ENCODE measurements at regions not wholly inside any gene's neighbourhood (a gene's known extent, or its start where the extent isn't known, plus 50 kb on each side); places are given as distances from the start of the nearest gene placed in this dataset.
"Not testable (repeated sequence)": the region's sequence is repeated elsewhere in the genome, so short reads cannot be mapped to it uniquely, and the experiment has no call there.

DNA sequence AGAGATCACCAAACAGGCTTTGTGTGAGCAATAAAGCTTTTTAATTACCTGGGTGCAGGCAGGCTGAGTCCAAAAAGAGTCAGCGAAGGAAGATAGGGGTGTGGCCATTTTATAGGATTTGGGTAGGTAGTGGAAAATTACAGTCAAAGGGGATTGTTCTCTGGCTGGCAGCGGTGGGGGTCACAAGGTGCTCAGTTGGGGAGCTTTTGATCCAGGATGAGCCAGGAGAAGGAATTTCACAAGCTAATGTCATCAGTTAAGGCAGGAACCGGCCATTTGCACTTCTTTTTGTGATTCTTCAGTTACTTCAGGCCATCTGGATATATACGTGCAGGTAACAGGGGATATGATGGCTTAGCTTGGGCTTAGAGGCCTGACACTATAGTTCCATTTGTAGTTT lies 177.5 kb upstream of the KCNJ3 start:
- H2AFZ ChIP-seq (ENCODE audit: low read depth, low read length); H3K4me3 ChIP-seq; H4K20me1 ChIP-seq (replicated peaks; ENCODE audit: control insufficient read depth, insufficient read depth, low read length); DNase-seq (ENCODE audit: extremely low read depth in 1 of 4, low spot score in 3 of 4); FAIRE-seq; H3K9me3 ChIP-seq (replicated peaks; ENCODE audit: control insufficient read depth, insufficient read depth, low read depth, low read length); H3K4me1 ChIP-seq (replicated peaks in 1 of 2; ENCODE audit: control insufficient read depth in 2 of 2, insufficient read depth in 2 of 2, low read length in 2 of 2); H3K27me3 ChIP-seq (ENCODE audit: control insufficient read depth in 2 of 2, insufficient read depth in 2 of 2, low read length in 2 of 2); BruUV-seq (replicated peaks); H3K79me2 ChIP-seq (ENCODE audit: control insufficient read depth, insufficient read depth, low read length); H3K4me2 ChIP-seq (ENCODE audit: insufficient read depth, low read length); in situ Hi-C loops (cut with MboI); intact Hi-C loops (cut with micrococcal nuclease); H3K9ac ChIP-seq (ENCODE audit: insufficient read depth in 1 of 2, low read depth in 2 of 2, low read length in 2 of 2); ATAC-seq; H3K27ac ChIP-seq (ENCODE audit: extremely low read depth, low read depth, low read length); POLR2A ChIA-PET; CTCF ChIA-PET (ENCODE audit: low intra/inter-chr PET ratio); H3K9me1 ChIP-seq (ENCODE audit: control insufficient read depth, insufficient read depth, low read length); H3K36me3 ChIP-seq (ENCODE audit: control insufficient read depth, insufficient read depth, low read length): not testable (repeated sequence)
- WGBS (ENCODE audit: insufficient coverage, low coverage, missing lambda C conversion rate) = 2% methylated on average over 4 of the region's 4 CpGs

DNA sequence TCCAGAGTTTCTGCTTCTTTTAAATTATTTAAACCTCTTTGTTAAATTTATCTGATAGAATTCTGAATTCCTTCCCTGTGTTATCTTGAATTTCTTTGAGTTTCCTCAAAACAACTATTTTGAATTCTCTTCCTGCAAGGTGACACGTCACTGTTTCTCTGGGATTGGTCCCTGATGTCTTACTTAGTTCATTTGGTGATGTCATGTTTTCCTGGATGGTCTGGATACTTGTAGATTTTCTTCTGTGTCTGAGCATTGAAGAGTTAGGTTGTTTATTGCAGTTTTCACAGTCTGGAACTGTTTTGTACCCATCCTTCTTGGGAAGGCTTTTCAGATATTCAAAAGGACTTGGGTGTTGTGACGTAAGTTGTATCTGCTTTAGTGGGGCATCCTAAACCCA lies 172.3 kb upstream of the KCNJ3 start:
- POLR2A ChIA-PET = no interaction called here
- no peak for TF ChIP-seq MECOM (CRISPR knock-in tag; IDR thresholded peaks at IDR 0.05)
- no peak for TF ChIP-seq ZKSCAN1 (IDR thresholded peaks at IDR 0.05; ENCODE audit: low read depth, low read length)
- TF ChIP-seq TEAD4 (IDR thresholded peaks at IDR 0.05; ENCODE audit: low read length) = no peak
- no peak for TF ChIP-seq TEAD4 (CRISPR knock-in tag; IDR thresholded peaks at IDR 0.05; ENCODE audit: borderline replicate concordance)
- no peak for TF ChIP-seq ZNF174 (CRISPR knock-in tag; IDR thresholded peaks at IDR 0.05)
- no peak for TF ChIP-seq CBFA2T3 (IDR thresholded peaks at IDR 0.05)
- no peak for TF ChIP-seq RBM22 (IDR thresholded peaks at IDR 0.05; ENCODE audit: low read depth, low read length, poor library complexity, severe bottlenecking)
- TF ChIP-seq GTF2E2 (tag; IDR thresholded peaks at IDR 0.05) = no peak
- TF ChIP-seq ZNF668 (CRISPR knock-in tag; IDR thresholded peaks at IDR 0.05) = no peak
- TF ChIP-seq, protein P1, sequence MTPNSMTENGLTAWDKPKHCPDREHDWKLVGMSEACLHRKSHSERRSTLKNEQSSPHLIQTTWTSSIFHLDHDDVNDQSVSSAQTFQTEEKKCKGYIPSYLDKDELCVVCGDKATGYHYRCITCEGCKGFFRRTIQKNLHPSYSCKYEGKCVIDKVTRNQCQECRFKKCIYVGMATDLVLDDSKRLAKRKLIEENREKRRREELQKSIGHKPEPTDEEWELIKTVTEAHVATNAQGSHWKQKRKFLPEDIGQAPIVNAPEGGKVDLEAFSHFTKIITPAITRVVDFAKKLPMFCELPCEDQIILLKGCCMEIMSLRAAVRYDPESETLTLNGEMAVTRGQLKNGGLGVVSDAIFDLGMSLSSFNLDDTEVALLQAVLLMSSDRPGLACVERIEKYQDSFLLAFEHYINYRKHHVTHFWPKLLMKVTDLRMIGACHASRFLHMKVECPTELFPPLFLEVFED (CRISPR knock-in tag; conservative IDR thresholded peaks at IDR 0.05) = no peak
- TF ChIP-seq DACH1 (IDR thresholded peaks at IDR 0.05; ENCODE audit: partially characterized antibody) = no peak
- no peak for TF ChIP-seq BRCA1 (IDR thresholded peaks at IDR 0.05)
- no peak for TF ChIP-seq BRCA1 (CRISPR knock-in tag; IDR thresholded peaks at IDR 0.05)
- TF ChIP-seq ATF1 (CRISPR knock-in tag; IDR thresholded peaks at IDR 0.05) = no peak
- no peak for TF ChIP-seq ATF1 (tag; IDR thresholded peaks at IDR 0.05)
- TF ChIP-seq, protein P2, sequence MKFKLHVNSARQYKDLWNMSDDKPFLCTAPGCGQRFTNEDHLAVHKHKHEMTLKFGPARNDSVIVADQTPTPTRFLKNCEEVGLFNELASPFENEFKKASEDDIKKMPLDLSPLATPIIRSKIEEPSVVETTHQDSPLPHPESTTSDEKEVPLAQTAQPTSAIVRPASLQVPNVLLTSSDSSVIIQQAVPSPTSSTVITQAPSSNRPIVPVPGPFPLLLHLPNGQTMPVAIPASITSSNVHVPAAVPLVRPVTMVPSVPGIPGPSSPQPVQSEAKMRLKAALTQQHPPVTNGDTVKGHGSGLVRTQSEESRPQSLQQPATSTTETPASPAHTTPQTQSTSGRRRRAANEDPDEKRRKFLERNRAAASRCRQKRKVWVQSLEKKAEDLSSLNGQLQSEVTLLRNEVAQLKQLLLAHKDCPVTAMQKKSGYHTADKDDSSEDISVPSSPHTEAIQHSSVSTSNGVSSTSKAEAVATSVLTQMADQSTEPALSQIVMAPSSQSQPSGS (CRISPR knock-in tag; IDR thresholded peaks at IDR 0.05) = no peak
- no peak for TF ChIP-seq POU5F1 (IDR thresholded peaks at IDR 0.05; ENCODE audit: borderline replicate concordance, low read depth, low read length, partially characterized antibody)
- no peak for TF ChIP-seq SMAD1 (IDR thresholded peaks at IDR 0.05; ENCODE audit: low read depth, low read length, partially characterized antibody)
- no peak overlapping the region for H3K27ac ChIP-seq (ENCODE audit: extremely low read depth, low read depth, low read length)
- FAIRE-seq (no peak), ATAC-seq (no peak), DNase-seq (ENCODE audit: extremely low read depth in 1 of 4, low spot score in 3 of 4) (no peak)
- no peaks in the 10 kb centered on the region for H3K36me3 ChIP-seq (ENCODE audit: control insufficient read depth, insufficient read depth, low read length)
- no peaks in the 10 kb centered on the region for H3K79me2 ChIP-seq (ENCODE audit: control insufficient read depth, insufficient read depth, low read length)
- no peaks in the 10 kb centered on the region; the same call in 1 of the 2 replicates for H3K9me3 ChIP-seq (replicated peaks; ENCODE audit: control insufficient read depth, insufficient read depth, low read depth, low read length)
- H2AFZ ChIP-seq (ENCODE audit: low read depth, low read length) = no peak overlapping the region
- CTCF ChIA-PET (ENCODE audit: low intra/inter-chr PET ratio) = no interaction called here
- in situ Hi-C loops (cut with MboI) (no loop called here), intact Hi-C loops (cut with micrococcal nuclease) (no loop called here)
- no peaks in the 10 kb centered on the region for H3K9me1 ChIP-seq (ENCODE audit: control insufficient read depth, insufficient read depth, low read length)
- H4K20me1 ChIP-seq (replicated peaks; ENCODE audit: control insufficient read depth, insufficient read depth, low read length) = no peaks in the 10 kb centered on the region
- H3K4me2 ChIP-seq (ENCODE audit: insufficient read depth, low read length) = no peak overlapping the region
- no TSS peak for BruUV-seq (replicated peaks)
- 3% methylated on average over 2 of the region's 2 CpGs for whole genome bisulfite sequencing (ENCODE audit: insufficient coverage, low coverage, missing lambda C conversion rate)
- no peak overlapping the region for H3K4me3 ChIP-seq
- no peaks in the 10 kb centered on the region for H3K27me3 ChIP-seq (ENCODE audit: control insufficient read depth in 2 of 2, insufficient read depth in 2 of 2, low read length in 2 of 2)
- H3K9ac ChIP-seq (ENCODE audit: insufficient read depth in 1 of 2, low read depth in 2 of 2, low read length in 2 of 2) = no peak overlapping the region
- H3K4me1 ChIP-seq (replicated peaks in 1 of 2; ENCODE audit: control insufficient read depth in 2 of 2, insufficient read depth in 2 of 2, low read length in 2 of 2) = no peaks in the 10 kb centered on the region

All from K562 (cell line).